HT1080 (cell line): ENCODE measurements at regions not wholly inside any gene's neighbourhood (a gene's known extent, or its start where the extent isn't known, plus 50 kb on each side); places are given as distances from the start of the nearest gene placed in this dataset.

Experiments
- DNase-seq: peaks from one replicate; pipeline ENCODE4 v3.0.0-alpha.2; 2015; ENCODE audit warnings: low read depth

GRCh38 chr15:36239509-36239908, 339.9 kb upstream of the CDIN1 start:
- no peak for DNase-seq

GRCh38 chr15:36251450-36251849, 328.0 kb upstream of the CDIN1 start:
- DNase-seq, result no peak

GRCh38 chr15:36252146-36252711, 327.2 kb upstream of the CDIN1 start:
- no peak for DNase-seq

GRCh38 chr15:36254426-36254825, 325.0 kb upstream of the CDIN1 start:
- no peak for DNase-seq

GRCh38 chr15:36256404-36256807, 323.0 kb upstream of the CDIN1 start:
- DNase-seq, result no peak

GRCh38 chr15:36263666-36264065, 315.8 kb upstream of the CDIN1 start:
- no peak for DNase-seq

- DNase-seq, result no peak
These were observed 314.0 kb upstream of the CDIN1 start for GRCh38 chr15:36265422-36265821.

- no peak for DNase-seq
These were observed 308.4 kb upstream of the CDIN1 start for GRCh38 chr15:36271048-36271447.

- DNase-seq, result no peak
These were observed 303.8 kb upstream of the CDIN1 start for GRCh38 chr15:36275656-36276055.

GRCh38 chr15:36278219-36278618, 301.2 kb upstream of the CDIN1 start:
- peak; percentile 56 for DNase-seq

- DNase-seq, result no peak
These were observed 296.6 kb upstream of the CDIN1 start for GRCh38 chr15:36282821-36283220.

- DNase-seq, result no peak
These were observed 294.5 kb upstream of the CDIN1 start for GRCh38 chr15:36284911-36285310.

GRCh38 chr15:36291501-36291900, 287.9 kb upstream of the CDIN1 start:
- no peak for DNase-seq

- peak; percentile 4 for DNase-seq
These were observed 285.1 kb upstream of the CDIN1 start for GRCh38 chr15:36294359-36294758.

GRCh38 chr15:36301947-36302346, 277.5 kb upstream of the CDIN1 start:
- DNase-seq, result no peak

- no peak for DNase-seq
These were observed 266.4 kb upstream of the CDIN1 start for GRCh38 chr15:36313021-36313420.

- DNase-seq, result no peak
These were observed 265.6 kb upstream of the CDIN1 start for GRCh38 chr15:36313736-36314280.

- DNase-seq, result no peak
These were observed 263.8 kb upstream of the CDIN1 start for GRCh38 chr15:36315649-36316048.

- DNase-seq, result peak; percentile 19
These were observed 255.8 kb upstream of the CDIN1 start for GRCh38 chr15:36323615-36324014.

- DNase-seq, result no peak
These were observed 254.2 kb upstream of the CDIN1 start for GRCh38 chr15:36325206-36325605.

- no peak for DNase-seq
These were observed 249.8 kb upstream of the CDIN1 start for GRCh38 chr15:36329592-36329991.

GRCh38 chr15:36330598-36330997, 248.8 kb upstream of the CDIN1 start:
- DNase-seq, result no peak

- no peak for DNase-seq
These were observed 247.7 kb upstream of the CDIN1 start for GRCh38 chr15:36331531-36332275.
